Mononuclear cell (primary cell): ENCODE measurements at regions not wholly inside any gene's neighbourhood (a gene's known extent, or its start where the extent isn't known, plus 50 kb on each side); places are given as distances from the start of the nearest gene placed in this dataset.

ENCODE experiments used
- H3K27me3 ChIP-seq: 2 replicates; pipeline ENCODE4 v1.6.0; 2011; ENCODE audit warnings: low read length, control low read depth; ENCODE audit not compliant: insufficient read depth
- H3K4me1 ChIP-seq: 2 replicates; pipeline ENCODE4 v1.5.1; 2011; ENCODE audit warnings: mild to moderate bottlenecking, low read length, control low read depth; ENCODE audit not compliant: insufficient read depth
- H3K4me3 ChIP-seq: 2 replicates; pipeline ENCODE4 v1.5.1; 2011; ENCODE audit warnings: mild to moderate bottlenecking, low read length, moderate library complexity
- H3K9me3 ChIP-seq: 2 replicates; pipeline ENCODE4 v1.5.1; 2011; ENCODE audit warnings: low read depth, mild to moderate bottlenecking, control low read depth, low read length

DNA sequence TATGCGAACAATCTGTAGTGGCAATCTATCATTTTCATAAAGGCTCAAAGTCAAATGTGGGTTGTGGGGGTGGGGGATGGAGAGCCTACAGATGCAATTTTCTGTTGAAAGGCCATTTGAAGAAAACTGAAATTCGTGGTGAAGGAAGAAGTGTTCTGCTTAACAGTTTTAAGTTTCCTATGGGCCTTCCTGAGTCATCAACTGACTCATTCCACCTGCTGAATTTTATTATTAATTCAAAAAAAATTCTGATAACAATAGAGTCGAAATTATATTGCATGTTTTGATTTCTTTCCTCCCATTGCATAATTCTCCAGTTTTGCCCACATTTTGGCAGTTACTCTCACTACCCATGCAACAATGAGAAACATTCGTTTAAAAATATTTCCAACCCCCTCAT, 622.3 kb upstream of the ARID1B start:
- no peak overlapping the region for H3K4me3 ChIP-seq
- no peaks in the 10 kb centered on the region for H3K27me3 ChIP-seq
- H3K4me1 ChIP-seq: no peaks in the 10 kb centered on the region
- H3K9me3 ChIP-seq: no peaks in the 10 kb centered on the region

DNA sequence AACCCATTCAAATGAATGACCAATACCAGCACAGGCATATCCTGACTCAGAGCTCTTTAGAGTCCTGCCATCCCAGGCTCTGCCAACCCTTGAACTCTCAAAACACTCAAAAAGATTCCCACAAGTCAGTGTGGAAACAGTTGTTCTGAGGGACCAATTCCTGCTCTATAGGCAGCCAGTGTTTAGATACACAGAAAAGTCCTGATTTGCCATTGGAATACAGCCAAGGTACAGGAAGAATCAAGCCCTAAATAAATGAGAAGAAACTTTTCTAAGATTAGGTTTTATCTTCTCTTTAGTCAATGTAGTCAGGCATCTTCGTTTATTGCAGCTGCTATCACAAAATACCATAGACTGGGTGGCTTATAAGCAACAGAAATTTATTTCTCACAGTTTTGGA, 626.8 kb upstream of the ARID1B start:
- Histone ChIP-seq H3K4me1 (no peaks in the 10 kb centered on the region), H3K9me3 (no peaks in the 10 kb centered on the region), H3K4me3 (no peak overlapping the region), H3K27me3 (no peaks in the 10 kb centered on the region)

DNA sequence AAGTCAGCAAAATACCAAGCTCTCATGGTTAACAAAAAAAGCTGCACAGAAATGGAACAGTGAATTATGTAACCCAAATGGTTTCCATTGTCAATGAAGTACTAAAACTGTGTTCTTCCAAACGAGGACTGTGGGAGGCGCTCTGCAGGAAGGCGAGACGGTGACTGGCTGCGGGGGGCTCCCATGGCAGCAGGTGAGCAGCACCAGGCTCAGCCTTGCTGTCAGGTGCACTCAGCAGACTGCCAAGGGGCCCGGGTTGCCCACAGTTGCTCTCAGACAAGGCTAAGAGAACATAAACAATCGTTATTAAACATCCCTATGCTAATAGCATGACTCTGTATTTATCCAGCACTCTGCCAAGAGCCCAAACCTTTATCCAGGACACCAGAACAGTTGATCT, 630.3 kb upstream of the ARID1B start:
- Histone ChIP-seq H3K4me3 (no peak overlapping the region), H3K27me3 (no peaks in the 10 kb centered on the region), H3K9me3 (no peaks in the 10 kb centered on the region), H3K4me1 (no peaks in the 10 kb centered on the region)

DNA sequence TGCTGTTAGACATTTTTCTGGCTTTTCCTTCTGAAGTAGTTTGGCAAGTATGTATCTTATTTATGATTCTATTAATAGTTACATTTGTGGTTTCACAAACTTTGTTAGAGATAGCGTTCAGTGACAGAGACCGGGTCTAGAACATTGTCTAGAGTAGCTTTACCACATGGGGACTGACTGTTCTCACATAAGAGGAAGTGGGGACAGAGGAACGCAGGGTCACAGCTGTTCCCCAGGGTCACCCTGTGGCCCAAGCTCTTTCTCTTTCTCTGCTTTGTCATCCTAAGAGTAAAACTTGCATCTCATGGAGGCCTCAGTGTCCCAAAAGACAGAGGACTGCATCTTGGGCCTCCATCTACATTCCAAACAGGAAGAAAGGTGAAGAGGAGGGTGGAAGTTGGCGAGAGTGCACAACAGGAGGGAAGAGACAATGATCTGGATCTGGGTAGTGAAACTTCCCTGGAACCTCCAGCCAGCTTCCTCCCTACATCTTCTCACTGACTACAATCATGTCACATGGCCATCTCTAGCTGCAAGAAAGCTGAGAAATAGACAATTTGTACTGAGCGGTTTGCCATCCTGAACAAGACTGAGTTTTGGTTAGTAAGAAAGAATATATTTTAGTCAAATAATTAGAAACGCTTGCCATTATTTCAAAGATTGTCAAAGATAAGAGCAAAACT, 645.8 kb upstream of the ARID1B start:
- Histone ChIP-seq H3K4me3 (no peak overlapping the region), H3K9me3 (no peaks in the 10 kb centered on the region), H3K4me1 (peaks cover 4% of the 10 kb centered on the region), H3K27me3 (no peaks in the 10 kb centered on the region)

DNA sequence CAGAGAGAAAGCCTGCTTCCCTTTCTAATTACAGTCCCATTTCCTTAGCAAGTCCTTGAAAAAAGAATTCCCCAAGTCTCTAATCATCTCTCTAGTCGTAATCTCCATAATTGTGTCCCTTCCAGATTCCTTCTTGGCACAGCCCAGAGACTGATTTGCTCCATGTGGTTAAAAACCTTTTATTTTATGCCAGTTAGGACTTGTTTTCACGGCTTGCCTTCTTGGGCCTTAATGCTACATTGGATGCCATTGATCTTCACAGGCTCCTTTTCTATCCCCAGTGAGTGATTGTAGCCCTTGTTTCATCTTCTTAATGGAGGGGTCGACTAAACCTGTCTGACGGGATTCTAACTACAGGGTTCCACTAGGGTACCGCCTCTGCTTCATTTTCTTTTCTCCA, 650.6 kb upstream of the ARID1B start:
- no peaks in the 10 kb centered on the region for H3K27me3 ChIP-seq
- H3K4me3 ChIP-seq: no peak overlapping the region
- no peaks in the 10 kb centered on the region for H3K9me3 ChIP-seq
- H3K4me1 ChIP-seq: peaks cover 3% of the 10 kb centered on the region

DNA sequence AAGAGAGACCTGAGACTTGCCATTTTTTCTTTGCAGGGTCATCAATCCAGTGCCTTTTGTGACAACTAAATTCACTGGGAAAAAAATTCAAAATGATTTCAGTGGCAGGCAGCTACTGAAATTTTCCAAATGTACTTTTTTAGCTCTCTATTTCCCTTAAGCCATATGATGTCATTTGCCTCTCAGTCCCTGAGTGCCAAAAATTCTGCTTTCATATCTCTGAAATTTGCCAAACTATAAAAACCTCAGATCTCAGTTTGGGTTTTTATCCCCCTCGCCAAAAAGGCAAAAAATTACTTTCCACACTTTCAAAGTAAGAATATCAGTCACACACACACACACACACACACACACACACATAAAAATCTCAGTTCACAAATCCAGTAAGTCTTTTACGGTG, 651.3 kb upstream of the ARID1B start:
- no peaks in the 10 kb centered on the region for H3K9me3 ChIP-seq
- no peak overlapping the region for H3K4me3 ChIP-seq
- no peaks in the 10 kb centered on the region for H3K4me1 ChIP-seq
- H3K27me3 ChIP-seq: no peaks in the 10 kb centered on the region

DNA sequence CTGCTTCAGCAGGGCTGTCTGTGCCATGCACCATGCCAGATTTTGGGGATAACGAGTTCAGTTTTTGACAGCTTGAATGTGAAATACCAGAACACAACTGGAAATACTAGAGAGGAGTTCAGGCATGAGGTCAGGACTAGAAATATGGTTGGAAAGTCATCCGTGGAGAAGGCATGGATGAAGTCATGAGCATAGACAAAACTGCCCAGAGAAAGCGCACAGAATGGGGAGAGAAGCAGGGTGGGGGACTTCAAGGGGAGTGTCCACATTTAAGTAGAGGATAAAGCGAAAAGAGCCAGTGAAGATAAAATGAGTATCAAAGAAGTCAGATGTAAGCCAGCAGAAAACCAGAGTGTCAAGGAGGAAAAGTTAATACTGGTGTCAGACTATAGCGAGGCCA, 653.4 kb upstream of the ARID1B start:
- H3K4me1 ChIP-seq: no peaks in the 10 kb centered on the region

DNA sequence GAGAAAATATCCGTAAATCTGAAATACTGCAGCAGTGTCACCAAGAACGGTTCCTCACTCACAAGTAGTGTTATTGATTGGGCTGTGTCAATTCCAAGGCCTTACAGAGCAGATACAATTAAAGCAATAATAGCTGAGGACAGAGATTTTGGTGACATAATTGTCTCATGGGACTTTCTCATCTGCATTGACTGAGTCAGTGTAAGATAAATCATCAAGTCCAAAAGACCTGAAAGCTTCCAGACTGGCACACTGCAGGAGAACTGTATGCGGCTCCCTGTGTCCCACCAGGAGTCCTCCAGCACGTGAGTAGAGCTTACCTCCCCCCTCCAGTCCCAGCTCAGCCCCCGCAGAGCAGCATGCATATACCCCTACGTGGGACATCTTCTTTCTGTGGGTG, 655.2 kb upstream of the ARID1B start:
- Histone ChIP-seq H3K27me3 (no peaks in the 10 kb centered on the region), H3K9me3 (no peaks in the 10 kb centered on the region), H3K4me3 (no peak overlapping the region), H3K4me1 (no peaks in the 10 kb centered on the region)

More for the DNA sequence above, 653.4 kb upstream of the ARID1B start:
- no peak overlapping the region for H3K4me3 ChIP-seq
- no peaks in the 10 kb centered on the region for H3K9me3 ChIP-seq
- no peaks in the 10 kb centered on the region for H3K27me3 ChIP-seq

DNA sequence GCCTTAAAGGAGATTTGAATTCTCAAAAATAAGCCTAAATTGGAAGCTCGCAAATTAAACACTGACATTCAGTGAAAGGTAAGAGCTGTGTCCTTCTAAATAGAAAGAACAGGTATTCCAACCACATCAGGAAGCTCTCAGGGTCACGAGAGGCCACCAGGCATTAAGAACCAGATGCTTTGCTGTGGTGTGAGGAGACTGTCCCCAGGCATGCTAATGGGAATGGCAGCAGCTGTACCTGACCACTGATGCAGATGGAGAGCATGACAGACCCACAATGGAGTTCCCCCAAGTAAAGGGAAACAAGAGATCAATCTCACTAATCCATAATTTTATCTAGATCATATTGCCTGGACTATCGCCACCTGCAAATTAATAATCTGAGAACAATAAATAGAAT, 658.9 kb upstream of the NOX3 start:
- H3K4me3 ChIP-seq: no peak overlapping the region
- no peaks in the 10 kb centered on the region for H3K4me1 ChIP-seq
- no peaks in the 10 kb centered on the region for H3K27me3 ChIP-seq
- H3K9me3 ChIP-seq: no peaks in the 10 kb centered on the region

DNA sequence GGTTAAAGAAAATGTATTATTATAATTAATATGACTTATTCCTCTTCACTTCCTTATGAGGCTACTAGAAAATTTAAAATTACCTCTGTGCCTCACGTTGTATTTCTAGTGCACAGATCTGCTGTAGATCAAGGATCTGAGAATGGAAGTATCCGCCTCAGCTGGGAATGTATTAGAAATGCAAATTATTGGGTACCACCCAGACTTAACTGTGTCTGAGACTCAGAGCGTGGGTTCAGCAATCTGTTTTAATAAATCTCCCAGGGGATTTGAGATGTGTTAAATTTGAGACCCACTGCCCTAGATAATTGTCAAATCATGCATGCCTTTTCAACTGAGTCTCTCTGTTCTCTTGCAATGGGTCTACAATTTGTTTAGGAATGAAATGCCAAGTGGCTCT, 658.0 kb upstream of the NOX3 start:
- Histone ChIP-seq H3K9me3 (no peaks in the 10 kb centered on the region), H3K27me3 (no peaks in the 10 kb centered on the region), H3K4me3 (no peak overlapping the region), H3K4me1 (no peaks in the 10 kb centered on the region)

DNA sequence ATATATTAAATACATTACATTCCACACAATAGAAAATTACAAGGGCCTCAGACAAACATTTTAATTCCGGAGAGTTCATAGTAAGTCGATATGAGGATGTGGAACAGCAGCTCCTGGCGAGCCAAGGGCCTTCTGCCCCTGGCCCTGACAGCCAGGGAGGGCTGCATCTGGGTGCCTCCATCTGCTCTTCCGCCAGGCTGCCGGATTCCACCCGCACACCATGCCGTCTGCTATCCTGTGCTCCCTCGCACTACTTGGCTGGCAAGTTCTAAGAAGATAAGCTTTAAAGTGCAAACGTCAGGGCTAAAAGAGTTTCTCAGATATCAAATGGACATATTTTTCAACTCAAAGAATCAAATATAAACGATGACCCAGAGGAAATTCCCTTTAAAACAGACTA, 656.3 kb upstream of the NOX3 start:
- H3K4me3 ChIP-seq: no peak overlapping the region
- no peaks in the 10 kb centered on the region for H3K27me3 ChIP-seq
- H3K4me1 ChIP-seq: no peaks in the 10 kb centered on the region
- no peaks in the 10 kb centered on the region for H3K9me3 ChIP-seq

DNA sequence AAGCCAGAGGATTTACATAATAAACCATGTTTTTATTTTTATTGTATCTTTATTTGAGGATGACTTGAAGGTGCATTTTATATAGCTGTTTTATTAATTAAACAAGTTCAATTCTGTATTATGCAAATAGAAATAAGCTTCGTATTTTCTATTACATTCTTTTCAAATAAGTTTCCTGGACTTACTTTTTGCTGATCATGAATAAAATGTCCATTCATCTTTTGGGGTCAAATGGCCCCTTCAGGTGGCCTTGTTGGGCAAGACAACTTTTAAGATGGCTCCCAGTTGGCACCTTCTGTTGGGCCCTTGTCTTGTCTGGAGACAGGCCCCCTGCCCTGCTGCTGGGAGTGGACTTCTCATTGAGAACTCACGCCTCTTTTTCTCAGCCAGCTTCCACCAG, 654.6 kb upstream of the NOX3 start:
- Histone ChIP-seq H3K4me1 (no peaks in the 10 kb centered on the region), H3K4me3 (no peak overlapping the region), H3K9me3 (no peaks in the 10 kb centered on the region), H3K27me3 (no peaks in the 10 kb centered on the region)

DNA sequence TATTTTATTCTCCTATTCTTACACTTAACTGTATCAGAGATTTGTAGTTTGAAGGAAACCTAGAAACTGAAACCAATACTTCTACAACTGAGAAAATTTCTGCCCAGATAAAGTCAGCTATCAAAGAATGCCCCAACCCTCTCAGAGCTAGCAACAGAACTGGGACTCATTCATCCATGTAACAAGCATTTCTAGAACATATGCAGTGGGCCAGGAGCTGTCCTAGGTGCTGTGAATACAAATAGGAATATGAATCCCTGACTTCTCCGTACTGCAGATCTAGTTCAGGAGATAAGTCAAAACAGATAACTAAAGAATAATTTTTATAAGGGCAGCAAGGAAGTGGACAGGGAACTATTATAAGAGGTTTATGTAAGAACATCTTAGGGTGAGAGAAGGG, 654.1 kb upstream of the NOX3 start:
- H3K4me3 ChIP-seq: no peak overlapping the region
- no peaks in the 10 kb centered on the region for H3K9me3 ChIP-seq
- H3K27me3 ChIP-seq: no peaks in the 10 kb centered on the region
- H3K4me1 ChIP-seq: no peaks in the 10 kb centered on the region

DNA sequence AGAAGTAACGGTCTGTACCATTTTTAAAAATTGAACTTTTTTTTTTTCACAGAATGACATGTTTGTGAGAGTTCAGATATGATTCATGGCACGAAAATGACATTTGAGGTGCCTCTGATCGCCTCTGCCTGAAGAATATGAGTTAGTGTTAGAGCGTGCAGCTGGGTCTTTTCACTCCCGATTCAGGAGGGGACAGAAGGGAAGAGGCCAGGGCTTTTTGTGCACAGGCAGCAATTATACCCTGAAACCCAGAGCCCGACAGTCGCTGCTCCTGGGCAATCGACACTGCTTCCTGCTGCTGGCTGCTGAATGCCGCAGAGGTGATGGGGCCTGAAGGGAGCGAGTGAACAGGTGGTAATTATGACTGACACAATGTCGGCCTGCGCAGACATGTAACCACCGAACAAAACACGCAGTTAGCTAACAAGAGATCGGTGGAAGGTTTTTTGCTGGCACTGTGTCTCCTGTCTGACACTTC, 652.0 kb upstream of the NOX3 start:
- no peaks in the 10 kb centered on the region for H3K9me3 ChIP-seq
- no peaks in the 10 kb centered on the region for H3K4me1 ChIP-seq
- H3K27me3 ChIP-seq: no peaks in the 10 kb centered on the region
- H3K4me3 ChIP-seq: no peak overlapping the region

DNA sequence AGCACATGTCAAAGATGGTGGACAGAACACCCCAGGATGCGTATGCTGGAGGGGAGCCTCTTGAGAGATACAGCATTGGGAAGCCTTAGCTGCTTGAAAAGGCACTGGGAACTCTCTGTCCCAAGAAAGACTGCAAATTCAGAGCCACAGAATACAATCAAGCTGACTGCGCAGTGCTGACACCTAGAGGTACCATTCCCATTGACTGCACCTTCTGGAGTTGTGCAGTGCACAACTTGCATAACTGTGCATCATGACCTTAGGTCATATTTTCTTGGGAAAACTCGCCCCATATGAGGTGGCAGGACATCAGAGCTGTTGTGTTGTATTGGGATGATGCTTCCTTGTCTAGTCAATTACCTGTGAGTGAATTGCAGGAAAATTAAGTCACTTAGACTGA, 646.5 kb upstream of the NOX3 start:
- Histone ChIP-seq H3K27me3 (no peaks in the 10 kb centered on the region), H3K4me1 (no peaks in the 10 kb centered on the region)

DNA sequence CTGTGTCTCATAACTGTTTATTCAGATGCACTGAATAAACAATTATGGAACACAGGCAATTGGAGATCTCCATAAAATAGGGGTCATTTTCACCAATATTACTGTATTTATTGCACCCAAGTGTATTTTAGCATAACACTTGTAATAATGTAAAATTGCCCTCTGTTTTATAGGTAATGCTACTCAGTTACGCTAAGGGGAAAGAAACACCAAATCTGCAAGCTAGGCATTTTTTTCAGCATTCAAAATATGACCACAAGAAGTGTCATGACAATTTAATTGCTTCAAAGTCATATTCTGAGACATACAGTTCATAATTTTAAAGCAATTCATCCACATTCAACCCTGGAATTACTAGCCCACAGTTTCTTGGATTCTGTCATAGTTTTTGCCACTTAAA, 643.2 kb upstream of the NOX3 start:
- Histone ChIP-seq H3K4me1 (no peaks in the 10 kb centered on the region), H3K4me3 (no peak overlapping the region), H3K9me3 (no peaks in the 10 kb centered on the region), H3K27me3 (no peaks in the 10 kb centered on the region)

More for the DNA sequence above, 646.5 kb upstream of the NOX3 start:
- Histone ChIP-seq H3K9me3 (no peaks in the 10 kb centered on the region), H3K4me3 (no peak overlapping the region)
